22Rv1 (cell line): ENCODE measurements at regions not wholly inside any gene's neighbourhood (a gene's known extent, or its start where the extent isn't known, plus 50 kb on each side); places are given as distances from the start of the nearest gene placed in this dataset.

ENCODE experiments used
- H3K27ac ChIP-seq: fragments of 450-650 bp; 2 replicates; pipeline ENCODE4 v1.5.1; 2017
- CTCF ChIP-seq: fragments of 450-650 bp; IDR thresholded peaks from 2 replicates; pipeline ENCODE4 v1.5.1; 2017; ENCODE audit warnings: mild to moderate bottlenecking
- ZFX ChIP-seq: fragments of 450-650 bp; IDR thresholded peaks from 2 replicates; pipeline ENCODE4 v1.6.1; 2017; ENCODE audit warnings: antibody characterized with exemption, borderline replicate concordance

- no peak for TF ChIP-seq ZFX
- no peak for TF ChIP-seq CTCF
- H3K27ac ChIP-seq, result no peak overlapping the region
Measured at GRCh38 chr13:71962735-71963134, 95.7 kb upstream of the DACH1 start.

GRCh38 chr13:71962126-71962525, 95.1 kb upstream of the DACH1 start:
- no peak overlapping the region for H3K27ac ChIP-seq
- TF ChIP-seq CTCF, result no peak
- no peak for TF ChIP-seq ZFX

GRCh38 chr13:71949441-71949840, 82.4 kb upstream of the DACH1 start:
- no peak for TF ChIP-seq CTCF
- TF ChIP-seq ZFX, result no peak
- no peak overlapping the region for H3K27ac ChIP-seq

GRCh38 chr13:71939186-71939585, 72.2 kb upstream of the DACH1 start:
- H3K27ac ChIP-seq, result no peak overlapping the region
- no peak for TF ChIP-seq ZFX
- TF ChIP-seq CTCF, result no peak

- TF ChIP-seq CTCF (no peak), ZFX (no peak)
- H3K27ac ChIP-seq, result no peak overlapping the region
Measured at GRCh38 chr13:71935166-71935840, 68.3 kb upstream of the DACH1 start.

GRCh38 chr13:71924931-71925330, 57.9 kb upstream of the DACH1 start:
- TF ChIP-seq ZFX (no peak), CTCF (no peak)
- no peak overlapping the region for H3K27ac ChIP-seq

GRCh38 chr13:71922194-71922593, 55.2 kb upstream of the DACH1 start:
- H3K27ac ChIP-seq, result no peak overlapping the region
- no peak for TF ChIP-seq ZFX
- no peak for TF ChIP-seq CTCF
